Erythroblast (primary cell): ENCODE measurements at regions not wholly inside any gene's neighbourhood (a gene's known extent, or its start where the extent isn't known, plus 50 kb on each side); places are given as distances from the start of the nearest gene placed in this dataset.

Experiments
- GATA1 ChIP-seq: IDR thresholded peaks from 2 replicates; pipeline ENCODE4 v1.6.1; 2011; ENCODE audit warnings: low read depth, mild to moderate bottlenecking, control low read depth, low read length, moderate library complexity
- POLR2A ChIP-seq: IDR thresholded peaks from 2 replicates; pipeline ENCODE4 v1.6.1; 2011; ENCODE audit warnings: mild to moderate bottlenecking, low read length

- TF ChIP-seq POLR2A (no peak), GATA1 (no peak)
Observed at GRCh38 chrX:131671735-131672134, 127.9 kb downstream of the OR13H1 start.
